BJ (cell line): ENCODE measurements at regions not wholly inside any gene's neighbourhood (a gene's known extent, or its start where the extent isn't known, plus 50 kb on each side); places are given as distances from the start of the nearest gene placed in this dataset.

ENCODE experiments used
- CTCF ChIA-PET: fragments of 350-600 bp; formaldehyde crosslinking; extraction: SDS; loops from one replicate; lab custom pipeline; 2021; ENCODE audit warnings: antibody characterized with exemption, inconsistent platforms; lab: Yijun Ruan, JAX
- POLR2A ChIA-PET: fragments of 300-600 bp; sonication (Branson Sonifier 250); formaldehyde crosslinking; extraction: SDS; loops from one replicate; lab custom pipeline; 2021; ENCODE audit warnings: antibody characterized with exemption; lab: Charles Lee
- DNase-seq: peaks from one replicate; pipeline ENCODE4 v3.0.0-alpha.2; 2011; ENCODE audit warnings: low read depth
- H3K27me3 ChIP-seq: 2 replicates; pipeline ENCODE4 v1.6.0; 2011; ENCODE audit warnings: low read length; ENCODE audit not compliant: control insufficient read depth, insufficient read depth
- H3K36me3 ChIP-seq: 2 replicates; pipeline ENCODE4 v1.5.1; 2011; ENCODE audit warnings: low read length; ENCODE audit not compliant: control insufficient read depth, insufficient read depth
- H3K4me3 ChIP-seq: 2 replicates; pipeline ENCODE4 v1.5.1; 2011; ENCODE audit warnings: low read depth, mild to moderate bottlenecking, control low read depth, low read length
- CTCF ChIP-seq: IDR thresholded peaks from 2 replicates; pipeline ENCODE4 v1.5.1; 2011; ENCODE audit warnings: low read depth, mild to moderate bottlenecking, control low read depth, inconsistent platforms, low read length, moderate library complexity; ENCODE audit not compliant: insufficient read depth

GRCh38 chr14:101417434-101417833, 143.9 kb upstream of the DIO3 start:
- no peak overlapping the region for H3K4me3 ChIP-seq
- no peaks in the 10 kb centered on the region for H3K36me3 ChIP-seq
- DNase-seq = no peak
- ChIA-PET POLR2A (no interaction called here), CTCF (no interaction called here)
- TF ChIP-seq CTCF = no peak
- no peaks in the 10 kb centered on the region; the same call in 1 of the 2 replicates for H3K27me3 ChIP-seq

- no peak for TF ChIP-seq CTCF
- Histone ChIP-seq H3K27me3 (no peaks in the 10 kb centered on the region; the same call in 1 of the 2 replicates), H3K4me3 (no peak overlapping the region), H3K36me3 (no peaks in the 10 kb centered on the region)
- DNase-seq = no peak
- ChIA-PET CTCF (no interaction called here), POLR2A (no interaction called here)
Observed at GRCh38 chr14:101418601-101419000, 142.7 kb upstream of the DIO3 start.

GRCh38 chr14:101426466-101426865, 134.8 kb upstream of the DIO3 start:
- CTCF ChIA-PET = interaction anchor here (0.6 kb wide), 1 partner anchor 240 kb away, joined by 3 read pairs; no protein-coding TSS in a partner anchor
- POLR2A ChIA-PET = no interaction called here
- no peak for DNase-seq
- Histone ChIP-seq H3K36me3 (no peaks in the 10 kb centered on the region), H3K4me3 (no peak overlapping the region), H3K27me3 (0 out of 2 replicates have a peak, but pooled peaks cover 1% of the 10 kb centered on the region)
- TF ChIP-seq CTCF = no peak

GRCh38 chr14:101428409-101428808, 132.9 kb upstream of the DIO3 start:
- TF ChIP-seq CTCF = no peak
- ChIA-PET CTCF (no interaction called here), POLR2A (no interaction called here)
- H3K27me3 ChIP-seq = 0 out of 2 replicates have a peak, but pooled peaks cover 1% of the 10 kb centered on the region
- H3K4me3 ChIP-seq = no peak overlapping the region
- no peaks in the 10 kb centered on the region for H3K36me3 ChIP-seq
- DNase-seq = no peak

- Histone ChIP-seq H3K27me3 (peaks cover 2% of the 10 kb centered on the region), H3K36me3 (no peaks in the 10 kb centered on the region), H3K4me3 (no peak overlapping the region)
- ChIA-PET POLR2A (no interaction called here), CTCF (no interaction called here)
- DNase-seq = no peak
- no peak for TF ChIP-seq CTCF
Observed at GRCh38 chr14:101435546-101435945, 125.7 kb upstream of the DIO3 start.
